Skeletal muscle tissue (tissue), 3 donors: ENCODE measurements at regions not wholly inside any gene's neighbourhood (a gene's known extent, or its start where the extent isn't known, plus 50 kb on each side); places are given as distances from the start of the nearest gene placed in this dataset.

Experiments used
- H3K27ac ChIP-seq: one replicate; pipeline ENCODE4 v1.7.0; 2013; ENCODE audit warnings: mild to moderate bottlenecking, low read depth, low read length, inconsistent platforms
- H3K27me3 ChIP-seq, 3 donors: one replicate each; pipeline ENCODE4 v1.7.0; 2013; ENCODE audit warnings: low read length in 3 of 3; ENCODE audit not compliant: control insufficient read depth in 3 of 3, insufficient read depth in 3 of 3
- H3K36me3 ChIP-seq, 3 donors: one replicate each; pipeline ENCODE4 v1.7.0; 2013; ENCODE audit warnings: low read length in 3 of 3; ENCODE audit not compliant: control insufficient read depth in 3 of 3, insufficient read depth in 3 of 3
- H3K4me1 ChIP-seq, 3 donors: one replicate each; pipeline ENCODE4 v1.7.0; 2013; ENCODE audit warnings: low read length in 3 of 3, mild to moderate bottlenecking in 3 of 3; ENCODE audit not compliant: control insufficient read depth in 3 of 3, insufficient read depth in 3 of 3
- H3K4me3 ChIP-seq, 3 donors: one replicate each; pipeline ENCODE4 v1.7.0; 2013; ENCODE audit warnings: low read length in 3 of 3
- H3K9ac ChIP-seq, 3 donors: one replicate each; pipeline ENCODE4 v1.7.0; 2013; ENCODE audit warnings: low read length in 3 of 3, mild to moderate bottlenecking in 3 of 3, moderate library complexity in 2 of 3, low read depth in 1 of 3
- H3K9me3 ChIP-seq, 3 donors: one replicate each; pipeline ENCODE4 v1.7.0; 2013; ENCODE audit warnings: low read length in 3 of 3; ENCODE audit not compliant: control insufficient read depth in 3 of 3
- donor health status: Osteomylitis.

GRCh38 chr6:119980802-119981201 lies 631.2 kb upstream of the MAN1A1 start:
- no peak overlapping the region for H3K9ac ChIP-seq
- H3K4me3 ChIP-seq, result no peak overlapping the region
- no peaks in the 10 kb centered on the region for H3K27me3 ChIP-seq
- H3K9me3 ChIP-seq, result no peaks in the 10 kb centered on the region
- no peaks in the 10 kb centered on the region for H3K36me3 ChIP-seq
- H3K4me1 ChIP-seq, result no peaks in the 10 kb centered on the region
- no peak overlapping the region for H3K27ac ChIP-seq

GRCh38 chr6:119979862-119980261 lies 630.3 kb upstream of the MAN1A1 start:
- no peak overlapping the region for H3K9ac ChIP-seq
- no peaks in the 10 kb centered on the region for H3K27me3 ChIP-seq

GRCh38 chr6:119978274-119978889 lies 628.8 kb upstream of the MAN1A1 start:
- no peaks in the 10 kb centered on the region for H3K4me1 ChIP-seq
- no peak overlapping the region for H3K4me3 ChIP-seq

More at GRCh38 chr6:119979862-119980261, 630.3 kb upstream of the MAN1A1 start:
- H3K4me1 ChIP-seq, result no peaks in the 10 kb centered on the region
- no peaks in the 10 kb centered on the region for H3K36me3 ChIP-seq
- H3K27ac ChIP-seq, result no peak overlapping the region
- no peak overlapping the region for H3K4me3 ChIP-seq
- no peaks in the 10 kb centered on the region for H3K9me3 ChIP-seq

GRCh38 chr6:119974430-119975159 lies 625.0 kb upstream of the MAN1A1 start:
- Histone ChIP-seq H3K27me3 (no peaks in the 10 kb centered on the region), H3K4me3 (no peak overlapping the region), H3K4me1 (no peaks in the 10 kb centered on the region), H3K9ac (no peak overlapping the region), H3K9me3 (no peaks in the 10 kb centered on the region), H3K27ac (no peak overlapping the region), H3K36me3 (no peaks in the 10 kb centered on the region)

More at GRCh38 chr6:119978274-119978889, 628.8 kb upstream of the MAN1A1 start:
- Histone ChIP-seq H3K36me3 (no peaks in the 10 kb centered on the region), H3K9ac (no peak overlapping the region), H3K27ac (no peak overlapping the region), H3K9me3 (no peaks in the 10 kb centered on the region), H3K27me3 (no peaks in the 10 kb centered on the region)

GRCh38 chr6:119966484-119966883 lies 616.9 kb upstream of the MAN1A1 start:
- no peak overlapping the region for H3K27ac ChIP-seq
- no peak overlapping the region for H3K4me3 ChIP-seq
- no peak overlapping the region for H3K9ac ChIP-seq
- no peaks in the 10 kb centered on the region for H3K4me1 ChIP-seq
- no peaks in the 10 kb centered on the region for H3K27me3 ChIP-seq
- H3K9me3 ChIP-seq, result no peaks in the 10 kb centered on the region
- no peaks in the 10 kb centered on the region for H3K36me3 ChIP-seq

GRCh38 chr6:119965900-119966299 lies 616.3 kb upstream of the MAN1A1 start:
- no peaks in the 10 kb centered on the region for H3K27me3 ChIP-seq
- no peaks in the 10 kb centered on the region for H3K9me3 ChIP-seq
- no peaks in the 10 kb centered on the region for H3K4me1 ChIP-seq
- no peak overlapping the region for H3K4me3 ChIP-seq
- no peaks in the 10 kb centered on the region for H3K36me3 ChIP-seq
- no peak overlapping the region for H3K9ac ChIP-seq
- H3K27ac ChIP-seq, result no peak overlapping the region

GRCh38 chr6:119965008-119965407 lies 615.4 kb upstream of the MAN1A1 start:
- Histone ChIP-seq H3K4me3 (no peak overlapping the region), H3K36me3 (no peaks in the 10 kb centered on the region), H3K9me3 (no peaks in the 10 kb centered on the region), H3K9ac (no peak overlapping the region), H3K27me3 (no peaks in the 10 kb centered on the region), H3K4me1 (no peaks in the 10 kb centered on the region), H3K27ac (no peak overlapping the region)

- no peak overlapping the region for H3K4me3 ChIP-seq
- H3K36me3 ChIP-seq, result no peaks in the 10 kb centered on the region
- H3K27ac ChIP-seq, result no peak overlapping the region
- H3K9ac ChIP-seq, result no peak overlapping the region
- H3K9me3 ChIP-seq, result no peaks in the 10 kb centered on the region
- H3K27me3 ChIP-seq, result no peaks in the 10 kb centered on the region
- H3K4me1 ChIP-seq, result no peaks in the 10 kb centered on the region
Measured at GRCh38 chr6:119962505-119962904, 612.9 kb upstream of the MAN1A1 start.

GRCh38 chr6:119961450-119961849 lies 611.9 kb upstream of the MAN1A1 start:
- H3K27me3 ChIP-seq, result no peaks in the 10 kb centered on the region
- no peaks in the 10 kb centered on the region for H3K36me3 ChIP-seq
- no peak overlapping the region for H3K4me3 ChIP-seq
- H3K4me1 ChIP-seq, result no peaks in the 10 kb centered on the region
- H3K9ac ChIP-seq, result no peak overlapping the region
- no peak overlapping the region for H3K27ac ChIP-seq
- no peaks in the 10 kb centered on the region for H3K9me3 ChIP-seq

- Histone ChIP-seq H3K27ac (no peak overlapping the region), H3K9ac (no peak overlapping the region), H3K27me3 (no peaks in the 10 kb centered on the region), H3K4me3 (no peak overlapping the region), H3K9me3 (no peaks in the 10 kb centered on the region), H3K4me1 (no peaks in the 10 kb centered on the region), H3K36me3 (no peaks in the 10 kb centered on the region)
Measured at GRCh38 chr6:119960456-119960855, 610.9 kb upstream of the MAN1A1 start.
